MCF 10A (cell line): ENCODE measurements at regions not wholly inside any gene's neighbourhood (a gene's known extent, or its start where the extent isn't known, plus 50 kb on each side); places are given as distances from the start of the nearest gene placed in this dataset.

ENCODE experiments used
- BruUV-seq: library from RNA; stranded (reverse); fragments of 400-500 nt; replicated peaks from 2 replicates; lab custom pipeline; 2021; lab: Mats Ljungman, UMichigan
- CTCF ChIA-PET: fragments of 300-600 bp; sonication (Branson Sonifier 250); formaldehyde crosslinking; extraction: SDS; loops from one replicate; lab custom pipeline; 2021; ENCODE audit warnings: antibody characterized with exemption, inconsistent platforms; lab: Yijun Ruan, JAX
- POLR2A ChIA-PET: fragments of 300-600, 350-650 bp; sonication (Branson Sonifier 250); formaldehyde crosslinking; extraction: SDS; loops from one replicate; lab custom pipeline; 2020; ENCODE audit warnings: antibody characterized with exemption, inconsistent platforms; lab: Yijun Ruan, JAX
- DNase-seq: peaks from one replicate; pipeline ENCODE4 v3.0.0-alpha.2; 2018; ENCODE audit not compliant: unreplicated experiment
- H3K27ac Mint-ChIP-seq: one replicate; pipeline ENCODE4 v1.8.0; 2022; ENCODE audit warnings: mild to moderate bottlenecking, low read depth, mixed read lengths; ENCODE audit not compliant: unreplicated experiment
- H3K27me3 Mint-ChIP-seq: one replicate; pipeline ENCODE4 v1.8.0; 2022; ENCODE audit warnings: mixed read lengths; ENCODE audit not compliant: insufficient read depth, unreplicated experiment
- H3K36me3 Mint-ChIP-seq: one replicate; pipeline ENCODE4 v1.8.0; 2022; ENCODE audit warnings: mild to moderate bottlenecking, moderate library complexity, mixed read lengths; ENCODE audit not compliant: insufficient read depth, unreplicated experiment
- H3K4me1 Mint-ChIP-seq: one replicate; pipeline ENCODE4 v1.8.0; 2022; ENCODE audit warnings: mixed read lengths; ENCODE audit not compliant: insufficient read depth, unreplicated experiment
- H3K4me3 Mint-ChIP-seq: one replicate; pipeline ENCODE4 v1.8.0; 2022; ENCODE audit warnings: mild to moderate bottlenecking, moderate library complexity, mixed read lengths; ENCODE audit not compliant: unreplicated experiment
- H3K9me3 Mint-ChIP-seq: one replicate; pipeline ENCODE4 v1.8.0; 2022; ENCODE audit warnings: mixed read lengths; ENCODE audit not compliant: unreplicated experiment
- intact Hi-C: fragments of 100-400 bp; cut with micrococcal nuclease; formaldehyde crosslinking; loops from 2 replicates; pipeline ENCODE4 v1.14.1; 2022
- TF ChIP-seq, protein P1 (sequence below): fragments of 200-600 bp; IDR thresholded peaks from one replicate; pipeline ENCODE4 v1.8.0; 2022; ENCODE audit warnings: antibody characterized with exemption, mild to moderate bottlenecking; ENCODE audit not compliant: unreplicated experiment

- ChIA-PET CTCF (interaction anchor here (0.7 kb wide), 1 partner anchor 211 kb away, joined by 3 read pairs; no protein-coding TSS in a partner anchor), POLR2A (interaction anchor here (0.9 kb wide), 1 partner anchor 45 kb away, joined by 3 read pairs; no protein-coding TSS in a partner anchor)
- Mint-ChIP-seq H3K9me3 (no peaks in the 10 kb centered on the region), H3K27ac (no peak overlapping the region), H3K27me3 (no peaks in the 10 kb centered on the region), H3K36me3 (no peaks in the 10 kb centered on the region), H3K4me3 (no peak overlapping the region), H3K4me1 (no peaks in the 10 kb centered on the region)
- BruUV-seq = no TSS peak
- intact Hi-C loops = no loop called here
- TF ChIP-seq, protein P1, sequence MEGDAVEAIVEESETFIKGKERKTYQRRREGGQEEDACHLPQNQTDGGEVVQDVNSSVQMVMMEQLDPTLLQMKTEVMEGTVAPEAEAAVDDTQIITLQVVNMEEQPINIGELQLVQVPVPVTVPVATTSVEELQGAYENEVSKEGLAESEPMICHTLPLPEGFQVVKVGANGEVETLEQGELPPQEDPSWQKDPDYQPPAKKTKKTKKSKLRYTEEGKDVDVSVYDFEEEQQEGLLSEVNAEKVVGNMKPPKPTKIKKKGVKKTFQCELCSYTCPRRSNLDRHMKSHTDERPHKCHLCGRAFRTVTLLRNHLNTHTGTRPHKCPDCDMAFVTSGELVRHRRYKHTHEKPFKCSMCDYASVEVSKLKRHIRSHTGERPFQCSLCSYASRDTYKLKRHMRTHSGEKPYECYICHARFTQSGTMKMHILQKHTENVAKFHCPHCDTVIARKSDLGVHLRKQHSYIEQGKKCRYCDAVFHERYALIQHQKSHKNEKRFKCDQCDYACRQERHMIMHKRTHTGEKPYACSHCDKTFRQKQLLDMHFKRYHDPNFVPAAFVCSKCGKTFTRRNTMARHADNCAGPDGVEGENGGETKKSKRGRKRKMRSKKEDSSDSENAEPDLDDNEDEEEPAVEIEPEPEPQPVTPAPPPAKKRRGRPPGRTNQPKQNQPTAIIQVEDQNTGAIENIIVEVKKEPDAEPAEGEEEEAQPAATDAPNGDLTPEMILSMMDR = no peak
- no peak for DNase-seq
Measured at GRCh38 chr9:86705490-86705889, 241.8 kb downstream of the GAS1 start.

DNA sequence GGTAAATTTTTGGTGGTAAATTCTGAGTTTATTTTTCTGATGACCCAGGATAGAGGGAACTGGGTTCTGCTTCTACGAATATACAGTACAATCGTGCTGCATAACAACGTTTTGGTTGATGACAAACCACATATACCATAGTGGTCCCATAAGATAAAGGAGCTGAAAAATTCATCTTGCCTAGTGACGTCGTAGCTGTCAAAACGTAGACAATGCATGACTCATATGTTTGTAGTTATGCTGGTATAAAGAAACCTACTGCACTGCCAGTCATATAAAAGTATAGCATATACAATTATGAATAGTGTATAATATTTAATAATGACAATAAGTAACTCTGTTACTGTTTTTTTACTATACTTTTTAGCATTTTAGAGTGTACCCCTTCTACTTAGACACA, 244.0 kb downstream of the GAS1 start:
- no peak for DNase-seq
- Mint-ChIP-seq H3K27ac (no peak overlapping the region), H3K4me1 (no peaks in the 10 kb centered on the region), H3K4me3 (no peak overlapping the region), H3K9me3 (no peaks in the 10 kb centered on the region), H3K36me3 (no peaks in the 10 kb centered on the region), H3K27me3 (no peaks in the 10 kb centered on the region)
- no TSS peak for BruUV-seq
- ChIA-PET CTCF (no interaction called here), POLR2A (no interaction called here)
- TF ChIP-seq, protein P1 = no peak
- intact Hi-C loops = no loop called here

DNA sequence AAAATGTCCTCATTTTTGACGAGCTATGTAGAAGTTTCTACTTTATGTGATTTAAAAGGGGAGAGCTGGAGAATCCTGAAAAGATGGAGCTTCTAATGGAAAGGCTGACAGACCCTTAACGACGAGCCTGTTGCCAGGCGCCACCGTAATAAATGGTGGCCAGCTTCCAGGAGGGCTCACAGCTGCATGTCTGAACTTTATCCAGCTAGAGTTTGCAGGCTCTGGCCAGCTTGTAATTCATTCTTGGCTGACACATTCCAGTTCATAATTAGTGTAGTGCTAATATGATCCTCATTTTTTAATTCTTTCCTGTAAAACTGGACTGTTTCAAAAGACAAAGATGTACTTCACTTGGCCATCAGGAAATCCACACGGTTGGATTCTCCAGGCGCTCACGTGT, 246.7 kb downstream of the GAS1 start:
- ChIA-PET POLR2A (interaction anchor here (1.2 kb wide), 1 partner anchor 17 kb away, joined by 3 read pairs; no protein-coding TSS in a partner anchor), CTCF (interaction anchor here (0.7 to 1.2 kb wide), 3 partner anchors 17 to 22 kb away, joined by 3 read pairs; no protein-coding TSS in a partner anchor)
- peaks cover 9% of the 10 kb centered on the region for H3K4me1 Mint-ChIP-seq
- no TSS peak for BruUV-seq
- no peak for DNase-seq
- H3K27me3 Mint-ChIP-seq = no peaks in the 10 kb centered on the region
- H3K27ac Mint-ChIP-seq = no peak overlapping the region
- TF ChIP-seq, protein P1 = no peak
- H3K36me3 Mint-ChIP-seq = no peaks in the 10 kb centered on the region
- intact Hi-C loops = no loop called here
- H3K4me3 Mint-ChIP-seq = no peak overlapping the region
- no peaks in the 10 kb centered on the region for H3K9me3 Mint-ChIP-seq

- Mint-ChIP-seq H3K4me3 (no peak overlapping the region), H3K9me3 (no peaks in the 10 kb centered on the region), H3K27ac (no peak overlapping the region), H3K4me1 (peaks cover 11% of the 10 kb centered on the region), H3K27me3 (no peaks in the 10 kb centered on the region), H3K36me3 (no peaks in the 10 kb centered on the region)
- POLR2A ChIA-PET = interaction anchor here (0.6 kb wide), 1 partner anchor 67 kb away, joined by 3 read pairs; no protein-coding TSS in a partner anchor
- TF ChIP-seq, protein P1 = no peak
- intact Hi-C loops = no loop called here
- CTCF ChIA-PET = interaction anchor here (0.6 kb wide), 1 partner anchor 125 kb away, joined by 4 read pairs; no protein-coding TSS in a partner anchor
- no peak for DNase-seq
- no TSS peak for BruUV-seq
Measured at GRCh38 chr9:86697999-86698398, 249.3 kb downstream of the GAS1 start.
